DMS153 (cell line): ENCODE measurements at regions not wholly inside any gene's neighbourhood (a gene's known extent, or its start where the extent isn't known, plus 50 kb on each side); places are given as distances from the start of the nearest gene placed in this dataset.
A peak's percentile ranks its signal among the peaks of the same experiment; 100 is the strongest.
"Not testable (repeated sequence)": the region's sequence is repeated elsewhere in the genome, so short reads cannot be mapped to it uniquely, and the experiment has no call there.

Source experiments
- DNase-seq: peaks from one replicate; lab custom pipeline; 2025; lab: John Stamatoyannopoulos, UW

DNA sequence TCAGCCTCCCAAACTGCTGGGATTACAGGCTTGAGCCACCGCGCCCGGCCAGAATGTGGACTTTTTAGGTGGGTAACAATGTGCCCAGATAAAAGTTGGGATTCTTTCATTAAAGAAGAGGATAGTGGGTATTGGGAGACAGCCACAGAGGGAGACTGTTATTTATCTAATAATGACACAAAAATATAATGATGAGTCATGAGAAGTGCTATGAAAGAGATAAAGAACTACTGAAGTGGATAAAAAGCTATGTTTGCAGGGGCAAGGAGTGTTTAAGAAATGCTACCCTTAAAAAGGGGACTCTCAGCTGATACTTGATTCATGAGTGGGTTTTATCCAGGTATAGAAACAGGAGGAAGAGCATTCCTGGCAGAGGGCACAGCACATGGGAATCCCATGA lies 143.6 kb upstream of the ERCC6L2 start:
- no peak for DNase-seq

DNA sequence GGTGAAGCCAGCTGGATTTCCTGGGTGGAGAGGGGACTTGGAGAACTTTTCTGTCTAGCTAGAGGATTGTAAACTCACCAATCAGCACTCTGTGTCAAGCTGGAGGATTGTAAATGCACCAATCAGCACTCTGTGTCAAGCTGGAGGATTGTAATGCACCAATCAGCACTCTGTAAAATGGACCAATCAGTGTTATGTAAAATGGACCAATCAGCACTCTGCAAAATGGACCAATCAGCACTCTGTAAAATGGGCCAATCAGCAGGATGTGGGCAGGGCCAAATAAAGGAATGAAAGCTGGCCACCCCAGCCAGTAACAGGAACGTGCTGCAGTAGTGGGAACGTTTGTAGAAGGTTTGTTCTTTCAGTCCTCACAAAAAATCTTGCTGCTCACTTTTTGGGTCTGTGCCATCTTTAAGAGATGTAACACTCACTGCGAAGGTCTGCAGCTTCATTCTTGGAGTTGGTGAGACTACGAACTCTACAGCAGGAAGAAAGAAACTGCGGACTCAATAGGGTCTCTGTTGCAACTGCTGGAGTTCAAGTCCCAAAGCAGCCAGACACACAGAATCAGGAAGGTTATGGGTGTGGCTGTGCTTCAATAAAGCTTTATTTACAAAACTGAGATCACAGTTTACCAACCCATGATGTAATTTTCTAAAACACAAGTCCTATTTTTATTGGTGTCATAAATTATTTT lies 145.7 kb upstream of the ERCC6L2 start:
- no peak for DNase-seq

DNA sequence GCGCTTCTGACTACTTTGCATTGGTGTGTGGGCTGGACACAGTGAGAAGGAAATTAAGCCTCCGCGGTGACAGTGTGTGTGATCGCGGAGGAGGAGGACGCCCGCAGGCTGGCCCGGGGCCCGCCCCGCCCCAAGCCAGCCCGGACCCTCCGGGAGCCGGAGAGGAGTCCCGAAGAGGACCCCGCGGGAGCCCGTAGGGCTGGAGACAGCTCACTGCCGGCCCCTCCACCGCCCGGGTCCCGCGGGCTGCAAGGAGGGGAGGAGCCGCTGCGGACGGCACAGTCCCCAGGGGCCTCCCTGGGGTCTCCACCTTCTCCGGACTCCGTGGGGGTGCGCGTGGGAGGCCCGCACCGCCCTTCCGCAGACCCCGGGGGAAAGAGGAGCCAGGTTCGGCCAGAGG lies 146.4 kb upstream of the ERCC6L2 start:
- DNase-seq, result no peak

DNA sequence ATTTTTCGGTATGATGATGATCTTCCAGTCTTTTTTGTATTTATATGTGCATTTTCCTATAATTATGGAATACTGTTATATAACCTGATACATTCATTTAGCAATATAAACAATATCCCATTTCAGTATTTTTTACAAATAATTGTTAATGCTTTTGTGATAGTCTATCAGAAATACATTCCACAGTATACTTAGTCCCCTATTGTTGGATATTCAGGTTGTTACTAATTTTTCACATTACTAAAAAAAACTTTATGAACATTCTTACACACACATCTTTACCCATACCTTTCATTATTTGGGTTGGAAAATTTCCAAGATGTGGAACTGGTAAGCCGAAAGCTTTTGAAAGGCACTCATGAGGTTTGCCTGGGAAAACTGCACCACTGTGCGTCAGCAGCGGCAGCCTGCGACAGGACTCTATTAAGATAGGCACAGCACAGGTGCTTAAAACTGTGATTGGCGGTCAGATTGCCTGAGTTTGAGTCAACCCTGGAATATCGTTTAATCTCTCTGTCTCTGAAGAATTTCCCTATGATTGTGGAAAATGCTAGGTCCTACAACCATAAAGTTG lies 147.5 kb upstream of the ERCC6L2 start:
- DNase-seq, result no peak

DNA sequence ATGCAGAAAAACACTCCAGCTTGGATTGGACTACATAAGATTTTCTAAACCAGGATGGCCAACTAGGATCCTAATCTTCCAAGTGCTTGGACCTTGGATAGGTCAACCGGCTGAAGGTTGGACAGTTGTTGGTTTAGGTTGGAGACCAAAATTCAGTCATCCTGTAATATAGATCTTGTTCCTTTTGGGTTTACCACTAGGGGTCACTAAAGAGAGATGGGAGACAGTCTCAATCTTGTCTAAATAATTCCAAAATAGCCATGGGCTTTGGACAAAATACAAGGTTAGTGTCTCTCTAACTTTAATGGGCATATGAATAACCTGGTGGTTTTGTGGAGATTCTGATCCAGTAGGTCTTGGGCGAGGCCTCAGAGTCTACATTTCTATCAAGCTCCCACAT lies 148.7 kb upstream of the ERCC6L2 start:
- DNase-seq, result no peak

DNA sequence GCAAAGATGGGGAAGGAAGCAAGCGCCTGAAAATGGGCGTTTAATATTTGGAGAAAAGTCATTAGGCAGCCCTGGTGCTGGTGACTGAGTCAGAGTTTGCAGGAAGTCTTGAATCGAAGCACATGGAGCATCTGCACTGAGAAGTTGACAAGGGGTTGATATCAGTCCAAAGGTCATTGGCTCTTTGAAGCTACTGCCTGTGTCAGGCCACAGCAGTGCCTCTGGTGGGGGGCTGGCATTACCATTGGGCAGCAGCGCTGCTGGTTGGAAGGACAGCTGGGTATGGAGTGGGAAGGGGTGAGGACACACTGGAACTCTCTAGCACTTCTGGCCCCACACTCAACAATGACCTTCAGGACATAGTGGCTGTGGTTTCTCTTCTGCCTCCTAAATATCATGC lies 150.4 kb upstream of the ERCC6L2 start:
- no peak for DNase-seq

DNA sequence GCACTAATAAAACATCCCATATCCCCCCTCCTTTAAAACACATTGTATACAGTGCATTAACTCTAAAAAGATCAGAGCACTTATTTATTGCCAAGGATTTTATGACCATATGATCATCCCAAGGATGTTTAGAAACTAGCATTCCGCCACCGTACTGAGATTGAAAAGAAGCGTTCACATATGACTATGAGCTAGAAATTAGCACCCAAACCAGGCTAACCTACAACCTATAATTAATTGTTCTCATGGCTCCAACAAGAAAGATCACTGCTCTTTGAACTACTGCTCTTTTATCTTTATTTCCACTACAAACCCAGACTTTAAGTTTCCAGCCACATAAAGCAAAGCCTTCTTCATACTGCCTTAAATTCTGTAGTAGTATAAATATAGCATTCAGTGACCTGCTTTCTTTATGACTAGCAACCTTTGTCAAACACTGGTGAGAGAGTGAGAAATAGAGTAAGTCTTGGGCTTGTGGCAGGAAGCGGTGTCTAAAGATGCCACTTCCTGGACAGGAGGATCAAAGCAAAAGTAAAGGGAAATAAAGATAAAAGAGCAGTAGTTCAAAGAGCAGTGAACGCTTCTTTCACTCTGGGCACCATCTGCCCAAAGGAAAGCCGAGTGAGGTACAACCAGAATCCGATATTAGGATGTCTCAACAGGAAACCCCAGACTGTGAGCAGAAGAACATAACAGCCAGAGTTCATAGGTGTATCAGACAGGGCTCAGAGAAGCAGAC lies 151.1 kb upstream of the ERCC6L2 start:
- DNase-seq, result peak; percentile 17

DNA sequence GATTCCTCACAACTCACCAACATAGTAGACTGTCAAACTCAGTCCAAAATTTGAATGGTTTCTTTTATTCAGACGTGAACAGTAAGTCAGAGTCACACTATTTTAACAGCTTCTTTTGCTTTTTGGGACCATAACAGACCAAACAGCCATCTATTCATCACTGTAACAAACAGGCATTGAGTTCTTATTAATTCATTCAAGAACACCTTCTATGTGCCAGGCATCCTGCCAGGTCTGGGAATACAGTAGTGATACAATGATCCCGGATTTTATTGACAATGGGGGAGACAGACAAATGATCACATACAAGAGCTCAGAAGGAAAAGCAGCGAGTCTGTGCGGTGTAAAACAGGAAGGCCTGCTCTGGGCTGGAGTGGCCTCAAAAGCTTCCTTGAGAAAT lies 153.3 kb upstream of the ERCC6L2 start:
- peak; percentile 62 for DNase-seq

DNA sequence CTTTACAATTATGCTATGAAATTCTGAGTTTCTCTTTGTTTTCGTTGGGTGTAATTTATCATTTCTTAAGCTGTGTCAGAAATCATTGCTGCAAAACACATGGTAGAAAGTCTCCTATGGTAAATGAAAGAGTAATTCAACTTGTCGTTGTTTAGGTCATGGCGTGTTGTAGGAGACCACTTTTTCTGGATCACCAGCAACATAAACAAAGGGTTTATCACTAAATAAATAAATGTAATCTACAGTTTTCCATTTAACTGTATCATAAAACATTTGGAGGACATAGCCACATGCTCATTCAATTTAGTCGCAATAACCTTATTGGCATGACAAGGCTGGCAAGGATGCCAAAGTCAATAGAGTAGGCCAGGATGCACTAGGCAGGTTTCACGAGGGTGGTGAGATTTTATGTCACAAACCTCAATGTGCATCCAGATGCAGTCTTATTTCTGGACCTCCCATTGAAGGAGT lies 154.4 kb upstream of the ERCC6L2 start:
- peak; percentile 75 for DNase-seq

DNA sequence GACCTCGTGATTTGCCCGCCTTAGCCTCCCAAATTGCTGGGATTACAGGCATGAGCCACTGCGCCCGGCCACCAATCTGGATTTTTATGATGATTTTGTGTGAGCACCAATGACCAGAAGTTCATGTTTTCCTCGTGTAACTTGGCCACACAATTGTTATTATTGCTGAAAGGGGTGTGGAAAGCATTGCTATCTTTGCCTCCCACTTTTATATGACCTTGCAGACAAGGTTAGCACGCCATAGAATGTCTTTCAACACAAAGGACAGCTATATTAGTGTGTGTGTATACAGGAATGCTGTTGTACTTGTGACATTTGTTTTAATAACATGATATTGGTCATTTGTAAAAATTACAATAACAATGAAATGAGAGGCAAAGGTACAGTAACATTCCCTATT lies 155.0 kb upstream of the ERCC6L2 start:
- DNase-seq, result no peak

DNA sequence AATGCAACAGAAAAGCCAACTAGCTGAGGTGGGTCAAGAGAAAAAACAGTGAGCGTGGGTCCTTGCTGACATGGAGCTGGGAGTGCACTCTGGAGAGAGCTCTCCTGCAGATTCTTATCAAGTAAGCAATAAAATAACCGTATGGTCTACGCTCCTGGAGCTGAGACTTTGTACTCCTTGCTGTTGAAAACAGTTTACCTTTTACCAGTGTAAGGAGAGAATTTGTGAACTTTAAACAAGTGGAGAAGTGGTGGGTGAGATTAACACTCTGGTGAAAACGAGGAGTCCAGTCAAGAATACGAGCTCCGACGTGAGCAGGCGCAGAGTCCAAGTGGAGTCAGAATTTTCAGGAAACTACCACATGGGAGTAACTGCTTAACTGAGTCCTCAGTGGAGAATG lies 156.1 kb upstream of the ERCC6L2 start:
- no peak for DNase-seq

DNA sequence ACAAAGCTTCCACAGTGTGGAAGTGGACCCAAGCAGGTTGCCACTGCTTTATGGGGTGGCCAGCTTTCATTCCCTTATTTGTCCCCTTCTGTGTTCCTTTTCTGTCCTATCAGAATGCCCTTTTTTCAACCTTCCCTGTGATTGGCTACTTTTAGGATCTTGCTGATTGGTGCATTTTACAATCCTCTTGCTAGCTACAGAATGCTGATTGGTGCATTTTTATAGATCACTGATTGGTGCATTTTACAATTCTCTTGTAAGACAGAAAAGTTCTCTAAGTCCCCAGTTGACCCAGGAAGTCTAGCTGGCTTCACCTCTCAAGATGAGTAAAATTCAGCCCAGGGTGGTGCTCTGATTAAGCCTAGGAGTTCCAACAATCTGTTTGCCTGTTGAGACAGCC lies 157.2 kb upstream of the ERCC6L2 start:
- DNase-seq, result no peak

DNA sequence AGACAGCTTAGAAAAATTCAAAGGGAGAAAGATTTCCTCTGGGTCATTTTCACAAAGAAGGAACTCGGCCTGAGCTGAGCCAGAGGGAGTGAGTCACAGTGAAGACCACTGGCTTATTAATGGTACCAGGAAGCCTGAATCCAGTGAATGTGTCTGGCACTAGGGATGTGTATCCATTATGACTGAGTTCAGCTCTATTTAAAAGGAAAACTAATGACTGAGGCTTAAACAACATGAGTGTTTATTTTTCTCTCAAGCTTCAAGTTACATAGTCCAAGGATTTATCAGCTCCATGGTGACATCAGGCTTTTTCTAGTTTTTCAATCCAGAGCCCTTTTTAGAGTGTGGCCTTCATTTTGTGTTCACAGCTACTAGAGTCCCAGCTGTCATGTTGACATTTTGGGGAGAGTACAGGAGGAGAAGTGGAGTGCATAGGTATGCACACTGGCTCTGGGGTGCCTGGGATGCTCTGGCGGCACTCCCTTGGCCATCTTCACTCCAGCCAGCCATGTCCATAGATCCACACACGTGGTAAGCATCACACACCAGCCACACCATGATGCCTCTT lies 159.5 kb upstream of the ERCC6L2 start:
- peak; percentile 81 for DNase-seq

DNA sequence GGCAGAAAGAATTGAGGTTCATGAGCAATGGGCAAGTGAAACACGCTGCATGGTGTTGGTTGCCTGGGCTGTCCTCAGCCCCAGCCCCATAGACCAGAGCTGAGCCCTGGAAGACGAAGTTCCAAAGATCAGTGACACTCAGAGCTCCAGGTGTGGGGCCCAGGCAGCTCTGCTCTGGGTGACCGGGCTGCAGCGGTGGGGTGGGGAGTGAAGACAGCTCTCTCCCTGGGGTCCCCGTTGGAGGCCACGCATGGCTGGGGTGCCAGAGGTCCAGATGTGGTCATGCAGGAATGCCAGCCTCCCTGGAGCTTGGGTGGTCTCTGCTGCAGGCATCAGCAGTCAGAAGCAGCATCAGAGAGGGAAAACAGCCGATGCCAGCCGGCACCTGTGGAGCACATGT lies 165.0 kb upstream of the ERCC6L2 start:
- DNase-seq, result no peak

DNA sequence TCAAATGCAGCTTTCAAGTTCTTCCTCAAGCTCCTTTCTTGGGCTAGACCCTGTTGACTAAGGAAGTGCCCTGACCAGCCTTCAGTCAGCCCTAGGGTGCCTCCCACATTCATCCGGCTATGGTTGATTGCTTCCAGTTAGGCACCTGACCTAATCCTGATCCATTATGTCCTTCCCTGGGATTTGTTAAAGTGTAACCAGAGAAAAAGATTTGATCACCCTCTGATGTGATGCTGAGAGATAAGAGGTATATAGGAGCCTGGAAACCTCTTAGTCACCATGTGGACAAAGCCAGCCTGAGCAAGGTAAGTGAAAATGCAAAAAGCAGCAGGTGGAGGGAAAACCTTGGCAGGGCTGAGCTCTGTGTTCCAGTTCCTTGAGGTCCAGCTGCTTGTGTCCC lies 178.8 kb upstream of the ERCC6L2 start:
- DNase-seq, result no peak

DNA sequence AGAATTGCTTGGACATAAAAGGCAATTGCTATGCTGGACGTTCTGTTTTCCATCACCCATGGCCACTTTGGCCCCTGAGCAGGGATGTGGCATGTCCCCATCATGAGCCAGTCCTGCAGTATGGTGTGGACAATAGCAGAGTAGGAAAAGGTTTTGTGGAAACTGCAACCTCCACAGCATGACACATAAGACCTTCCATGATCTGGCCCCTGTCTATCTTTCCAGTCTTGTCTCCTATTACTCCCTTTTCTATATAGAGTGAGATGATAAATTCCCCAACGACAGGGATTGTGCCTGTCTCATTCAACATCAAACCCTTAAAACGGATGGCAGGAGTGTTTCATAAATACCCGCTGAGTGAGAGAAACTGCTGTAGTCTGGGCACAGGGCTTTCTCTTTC lies 174.7 kb upstream of the PTCH1 start:
- DNase-seq, result no peak

DNA sequence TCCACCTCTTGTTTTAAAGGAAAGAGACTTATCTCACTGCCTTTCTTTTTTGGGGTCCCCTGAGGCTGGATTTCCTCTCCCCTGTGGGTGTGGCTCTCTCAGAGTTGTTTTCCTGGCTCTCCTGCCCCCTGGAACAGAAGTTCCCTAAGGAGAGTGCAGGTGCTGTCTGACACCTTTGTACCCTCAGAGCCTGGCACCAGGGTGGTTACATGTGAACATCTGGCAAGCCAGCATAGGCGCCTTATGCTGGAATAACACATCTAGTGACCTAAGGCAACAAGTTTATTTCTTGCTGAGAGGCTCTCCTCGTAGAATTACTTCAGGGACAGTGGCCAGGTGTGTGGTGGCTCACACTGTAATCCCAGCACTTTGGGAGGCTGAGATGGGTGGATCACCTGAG lies 172.9 kb upstream of the PTCH1 start:
- no peak for DNase-seq

DNA sequence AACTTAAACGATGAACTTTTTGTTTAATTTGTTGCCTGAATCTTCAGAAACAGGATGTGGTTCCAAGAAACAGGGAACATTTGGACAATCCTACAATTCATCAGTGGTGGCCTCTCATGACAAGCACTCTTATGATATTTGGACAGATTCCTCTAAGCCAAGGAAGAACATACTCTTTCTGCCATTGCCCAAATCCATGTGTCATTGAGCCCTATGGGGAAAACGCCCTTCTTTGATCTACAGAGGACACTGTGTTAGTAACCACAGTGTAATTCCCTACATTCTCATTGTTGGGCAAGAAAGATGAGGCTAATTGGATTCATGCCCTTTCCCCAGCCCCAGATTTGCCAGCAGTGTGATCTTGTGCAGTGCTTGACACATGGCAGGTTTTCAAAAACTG lies 167.7 kb upstream of the PTCH1 start:
- DNase-seq, result no peak

DNA sequence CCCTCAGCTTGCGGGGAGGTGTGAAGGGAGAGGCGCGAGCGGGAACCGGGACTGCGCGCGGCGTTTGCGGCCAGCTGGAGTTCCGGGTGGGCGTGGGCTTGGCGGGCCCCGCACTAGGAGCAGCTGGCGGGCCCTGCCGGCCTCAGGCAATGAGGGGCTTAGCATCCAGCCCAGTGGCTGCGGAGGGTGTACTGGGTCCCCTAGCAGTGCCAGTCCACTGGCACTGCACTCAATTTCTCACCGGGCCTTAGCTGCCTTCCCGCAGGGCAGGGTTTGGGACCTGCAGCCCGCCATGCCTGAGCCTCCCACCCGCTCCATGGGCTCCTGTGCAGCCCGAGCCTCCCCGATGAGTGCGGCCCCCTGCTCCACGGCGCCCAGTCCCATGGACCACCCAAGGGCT lies 163.5 kb upstream of the PTCH1 start:
- not testable (repeated sequence) for DNase-seq

DNA sequence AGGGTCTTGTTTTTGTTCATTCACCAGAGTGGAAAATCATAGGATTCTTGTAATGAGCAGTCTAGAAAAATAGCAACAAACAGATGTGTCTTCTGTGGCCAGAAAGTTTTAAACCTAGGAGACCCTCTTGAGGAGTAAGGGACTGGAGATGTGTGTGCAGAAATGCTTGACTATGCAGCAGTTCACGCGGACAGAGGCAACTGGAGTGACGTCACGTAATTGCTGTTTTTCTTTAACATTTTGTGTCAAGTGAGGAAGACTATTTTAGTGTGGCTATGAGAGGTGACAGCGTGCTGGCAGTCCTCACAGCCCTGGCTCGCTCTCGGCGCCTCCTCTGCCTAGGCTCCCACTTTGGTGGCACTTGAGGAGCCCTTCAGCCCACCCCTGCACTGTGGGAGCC lies 163.1 kb upstream of the PTCH1 start:
- no peak for DNase-seq

DNA sequence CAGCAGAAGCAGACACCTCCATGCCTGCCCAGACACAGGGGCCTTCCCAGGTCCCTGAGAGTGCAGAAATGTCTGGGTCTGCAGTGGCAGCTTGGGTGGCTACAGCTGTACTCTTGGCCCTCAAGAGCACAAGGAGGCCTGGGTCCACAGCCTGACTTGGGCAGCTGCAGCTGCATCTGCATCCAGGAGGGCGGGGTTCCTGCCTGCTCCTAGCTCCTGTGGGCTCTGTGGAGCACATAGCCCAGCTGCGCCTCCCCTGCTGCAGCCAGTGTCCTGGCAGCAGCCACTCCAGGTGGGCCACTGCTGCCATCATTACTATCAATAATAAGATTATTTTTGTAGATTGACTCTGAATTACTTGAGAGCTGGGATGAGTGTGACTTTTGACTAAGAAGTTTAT lies 162.0 kb upstream of the PTCH1 start:
- DNase-seq, result no peak

DNA sequence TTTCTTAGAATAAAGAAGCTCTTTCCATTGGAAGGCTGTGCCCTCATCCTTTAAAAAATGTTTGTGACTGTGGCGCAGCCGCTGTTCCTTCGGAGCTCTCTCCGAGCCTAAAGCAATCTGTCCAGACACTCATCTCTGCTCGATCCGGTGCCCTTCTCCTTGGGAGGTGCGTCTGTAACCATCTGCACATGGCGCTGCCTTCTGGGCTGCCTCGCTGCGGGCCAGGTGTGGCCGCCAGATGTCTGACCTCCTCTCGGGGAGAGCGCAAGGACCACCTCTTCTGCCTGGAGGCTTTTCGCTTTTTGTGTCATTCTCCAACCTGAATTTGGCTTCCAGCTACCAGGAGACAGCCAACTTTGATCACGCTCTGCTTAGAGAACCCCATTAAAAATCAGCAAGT lies 153.4 kb upstream of the PTCH1 start:
- DNase-seq, result no peak

DNA sequence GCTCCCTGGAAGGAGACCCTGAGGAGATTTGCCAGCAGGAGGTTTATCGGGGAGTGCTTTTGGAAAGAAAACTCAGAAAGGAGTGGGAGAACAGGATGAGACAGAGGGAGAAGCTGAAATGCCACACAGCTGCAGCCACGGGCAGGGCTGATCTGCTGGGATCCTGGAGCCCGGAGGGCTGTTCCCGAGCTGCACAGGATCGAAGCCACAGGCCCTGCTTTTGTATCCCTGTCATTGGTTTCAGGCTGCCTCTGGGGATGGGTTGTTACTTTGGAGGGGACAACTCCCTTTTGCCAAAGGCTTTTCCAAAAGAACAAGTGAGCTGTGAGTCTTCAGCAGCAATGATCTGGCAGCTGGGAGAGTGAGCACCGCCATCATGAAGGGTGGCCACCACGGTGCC lies 152.5 kb upstream of the PTCH1 start:
- DNase-seq, result no peak
